ENCODE measurements at regions not wholly inside any gene's neighbourhood (a gene's known extent, or its start where the extent isn't known, plus 50 kb on each side); places are given as distances from the start of the nearest gene placed in this dataset.

DNA sequence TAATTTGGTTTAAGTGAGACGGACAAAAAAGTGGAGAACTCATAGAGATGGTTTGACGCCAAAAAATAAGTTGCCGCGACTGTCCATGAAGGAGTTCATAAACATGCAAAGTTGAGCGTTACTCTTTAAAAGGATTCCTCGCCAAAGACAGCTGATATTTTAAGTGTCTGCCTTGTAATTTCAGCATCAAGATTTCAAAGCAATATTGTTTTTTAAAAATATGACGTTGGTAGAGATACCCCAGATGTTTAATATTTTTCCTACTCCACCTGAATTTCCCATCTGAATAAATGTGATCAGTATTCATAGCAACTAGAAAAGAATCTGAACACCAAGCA, 155.0 kb downstream of the TUSC7 start:
- no peak for DNase-seq
- H3K4me3 ChIP-seq, result peak overlapping the region in 4 of 8 donors; percentile 6 to 57 (median 22)
- intact Hi-C loops (cut with DNase I; ENCODE audit: low total_unique reads), result loop anchor here (10.0 kb wide), 1 partner anchor 650 kb away; no protein-coding TSS in a partner anchor
- no peaks in the 10 kb centered on the region for H3K36me3 ChIP-seq
- no peak overlapping the region for H3K27ac ChIP-seq
- peaks cover 0 to 14% (median 2%) of the 10 kb centered on the region in 6 donors for H3K4me1 ChIP-seq
- no peaks in the 10 kb centered on the region for H3K9me3 ChIP-seq
- 22 to 31% (median 27%) methylated on average over 7 of the region's 7 CpGs for WGBS, 5 donors
- TF ChIP-seq POLR2A (IDR thresholded peaks at IDR 0.05), result no peak
- TF ChIP-seq POLR2AphosphoS5 (IDR thresholded peaks at IDR 0.05), result no peak
- TF ChIP-seq, protein P1, sequence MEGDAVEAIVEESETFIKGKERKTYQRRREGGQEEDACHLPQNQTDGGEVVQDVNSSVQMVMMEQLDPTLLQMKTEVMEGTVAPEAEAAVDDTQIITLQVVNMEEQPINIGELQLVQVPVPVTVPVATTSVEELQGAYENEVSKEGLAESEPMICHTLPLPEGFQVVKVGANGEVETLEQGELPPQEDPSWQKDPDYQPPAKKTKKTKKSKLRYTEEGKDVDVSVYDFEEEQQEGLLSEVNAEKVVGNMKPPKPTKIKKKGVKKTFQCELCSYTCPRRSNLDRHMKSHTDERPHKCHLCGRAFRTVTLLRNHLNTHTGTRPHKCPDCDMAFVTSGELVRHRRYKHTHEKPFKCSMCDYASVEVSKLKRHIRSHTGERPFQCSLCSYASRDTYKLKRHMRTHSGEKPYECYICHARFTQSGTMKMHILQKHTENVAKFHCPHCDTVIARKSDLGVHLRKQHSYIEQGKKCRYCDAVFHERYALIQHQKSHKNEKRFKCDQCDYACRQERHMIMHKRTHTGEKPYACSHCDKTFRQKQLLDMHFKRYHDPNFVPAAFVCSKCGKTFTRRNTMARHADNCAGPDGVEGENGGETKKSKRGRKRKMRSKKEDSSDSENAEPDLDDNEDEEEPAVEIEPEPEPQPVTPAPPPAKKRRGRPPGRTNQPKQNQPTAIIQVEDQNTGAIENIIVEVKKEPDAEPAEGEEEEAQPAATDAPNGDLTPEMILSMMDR (IDR thresholded peaks at IDR 0.05 in 8 of 11, conservative IDR thresholded peaks at IDR 0.05 in 3 of 11), result no peak
- peaks cover 0 to 6% (median 0%) of the 10 kb centered on the region in 7 donors for H3K27me3 ChIP-seq (replicated peaks in 1 of 7)

DNA sequence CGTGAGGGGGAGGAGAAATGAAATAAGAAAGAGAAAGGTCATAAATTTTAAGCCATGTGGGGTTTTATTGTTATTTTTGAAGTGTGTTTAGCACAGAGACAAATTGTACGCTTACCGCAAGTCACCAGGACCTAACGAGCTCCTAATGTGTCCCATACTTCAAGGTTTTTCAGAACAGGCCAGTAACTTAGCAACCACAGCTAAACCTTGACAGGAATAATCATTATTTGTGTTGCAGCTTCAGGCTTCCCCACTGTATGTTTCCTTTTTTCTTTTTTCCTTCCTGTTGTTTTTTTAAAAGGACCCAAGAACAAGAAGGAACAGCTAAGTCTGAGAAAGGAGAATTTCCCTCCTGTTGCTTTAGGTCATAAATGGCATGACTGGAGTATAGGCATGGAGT, 160.8 kb downstream of the TUSC7 start:
- Histone ChIP-seq H3K36me3 (no peaks in the 10 kb centered on the region), H3K27ac (no peak overlapping the region), H3K27me3 (replicated peaks in 1 of 7) (no peaks in the 10 kb centered on the region), H3K4me3 (no peak overlapping the region), H3K9me3 (peaks cover 0 to 4% (median 1%) of the 10 kb centered on the region in 8 donors), H3K4me1 (no peaks in the 10 kb centered on the region)
- DNase-seq, result no peak
- intact Hi-C loops (cut with DNase I; ENCODE audit: low total_unique reads), result no loop called here
- TF ChIP-seq POLR2A (IDR thresholded peaks at IDR 0.05) (no peak), POLR2AphosphoS5 (IDR thresholded peaks at IDR 0.05) (no peak)
- TF ChIP-seq, protein P1 (IDR thresholded peaks at IDR 0.05 in 8 of 11, conservative IDR thresholded peaks at IDR 0.05 in 3 of 11), result no peak
- 57 to 77% (median 68%) methylated on average over 4 of the region's 4 CpGs for WGBS, 5 donors

DNA sequence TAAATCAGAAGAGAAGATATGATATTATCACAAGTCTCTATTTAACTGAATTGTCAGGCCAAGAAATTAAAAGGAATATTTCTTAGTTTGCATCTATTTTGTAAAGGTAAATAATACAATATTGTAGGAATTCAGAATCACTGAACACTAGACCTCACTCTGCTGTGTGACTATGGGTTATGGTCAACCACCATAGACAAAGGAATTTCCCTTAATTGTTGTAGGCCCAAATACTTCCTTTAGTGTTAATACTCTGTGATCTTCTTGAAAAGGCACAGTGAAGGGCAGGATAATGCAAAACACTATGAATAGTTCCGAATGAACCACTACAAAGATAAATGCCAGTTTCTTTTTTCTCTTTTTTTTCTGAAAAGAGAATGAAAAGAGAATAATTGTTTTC, 162.3 kb downstream of the TUSC7 start:
- WGBS, 5 donors, result 67 to 84% (median 74%) methylated on average over 1 of the region's 1 CpG
- intact Hi-C loops (cut with DNase I; ENCODE audit: low total_unique reads), result no loop called here

DNA sequence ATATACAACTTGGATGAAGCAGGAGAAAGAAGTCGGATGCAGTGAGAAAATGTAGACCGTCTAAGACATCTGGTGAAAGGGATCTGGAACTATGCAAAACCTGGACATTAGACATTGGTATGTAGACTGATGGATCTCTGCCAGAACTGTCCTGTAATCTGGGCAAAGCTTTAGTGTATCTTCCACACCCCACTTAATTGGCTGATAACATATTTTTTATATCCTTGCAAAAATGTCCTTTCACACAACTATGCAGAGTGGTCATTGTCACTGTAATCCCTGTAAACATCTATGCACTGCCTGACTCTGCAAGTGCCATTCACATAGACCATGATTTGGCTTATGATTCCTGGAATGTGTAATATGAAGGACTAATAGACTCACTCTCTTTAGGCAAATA, 163.1 kb downstream of the TUSC7 start:
- no peak for TF ChIP-seq POLR2A (IDR thresholded peaks at IDR 0.05)
- TF ChIP-seq, protein P1 (IDR thresholded peaks at IDR 0.05 in 8 of 11, conservative IDR thresholded peaks at IDR 0.05 in 3 of 11), result no peak
- no peak for TF ChIP-seq POLR2AphosphoS5 (IDR thresholded peaks at IDR 0.05)
- no peaks in the 10 kb centered on the region for H3K27me3 ChIP-seq (replicated peaks in 1 of 7)
- intact Hi-C loops (cut with DNase I; ENCODE audit: low total_unique reads), result no loop called here

More for the DNA sequence above, 162.3 kb downstream of the TUSC7 start:
- TF ChIP-seq, protein P1 (IDR thresholded peaks at IDR 0.05 in 8 of 11, conservative IDR thresholded peaks at IDR 0.05 in 3 of 11), result no peak
- no peak for TF ChIP-seq POLR2AphosphoS5 (IDR thresholded peaks at IDR 0.05)
- no peak for TF ChIP-seq POLR2A (IDR thresholded peaks at IDR 0.05)
- H3K4me1 ChIP-seq, result no peaks in the 10 kb centered on the region
- peaks cover 0 to 9% (median 3%) of the 10 kb centered on the region in 8 donors for H3K9me3 ChIP-seq
- no peak overlapping the region for H3K4me3 ChIP-seq
- H3K27ac ChIP-seq, result no peak overlapping the region
- DNase-seq, result no peak
- H3K27me3 ChIP-seq (replicated peaks in 1 of 7), result no peaks in the 10 kb centered on the region
- H3K36me3 ChIP-seq, result no peaks in the 10 kb centered on the region

More for the DNA sequence above, 163.1 kb downstream of the TUSC7 start:
- Histone ChIP-seq H3K36me3 (no peaks in the 10 kb centered on the region), H3K27ac (no peak overlapping the region), H3K4me1 (no peaks in the 10 kb centered on the region), H3K9me3 (peaks cover 0 to 9% (median 5%) of the 10 kb centered on the region in 8 donors), H3K4me3 (no peak overlapping the region)
- WGBS, 5 donors, result 73 to 97% (median 92%) methylated on average over 2 of the region's 2 CpGs
- no peak for DNase-seq

Measured in spleen (tissue), 11 donors.